Cardiac fibroblast (primary cell): ENCODE measurements at regions not wholly inside any gene's neighbourhood (a gene's known extent, or its start where the extent isn't known, plus 50 kb on each side); places are given as distances from the start of the nearest gene placed in this dataset.
A peak's percentile ranks its signal among the peaks of the same experiment; 100 is the strongest.

Source experiments
- DNase-seq, 2 donors: peaks; one replicate each; pipeline versions ENCODE4 v3.0.0 to v3.0.0-alpha.2; 2010; ENCODE audit warnings: low read depth in 2 of 2
- H3K4me3 ChIP-seq, 2 donors: replicated peaks in 1 of 2; 1 replicate in 1 of 2; 2 replicates in 1 of 2; pipeline ENCODE4 v1.5.1; 2011; ENCODE audit warnings: low read depth in 2 of 2, low read length in 2 of 2, mild to moderate bottlenecking in 2 of 2, moderate library complexity in 1 of 2
- TF ChIP-seq, protein P1 (sequence below): IDR thresholded peaks from one replicate; pipeline ENCODE4 v1.5.1; 2011; ENCODE audit warnings: low read depth, mild to moderate bottlenecking, low read length, inconsistent platforms

DNA sequence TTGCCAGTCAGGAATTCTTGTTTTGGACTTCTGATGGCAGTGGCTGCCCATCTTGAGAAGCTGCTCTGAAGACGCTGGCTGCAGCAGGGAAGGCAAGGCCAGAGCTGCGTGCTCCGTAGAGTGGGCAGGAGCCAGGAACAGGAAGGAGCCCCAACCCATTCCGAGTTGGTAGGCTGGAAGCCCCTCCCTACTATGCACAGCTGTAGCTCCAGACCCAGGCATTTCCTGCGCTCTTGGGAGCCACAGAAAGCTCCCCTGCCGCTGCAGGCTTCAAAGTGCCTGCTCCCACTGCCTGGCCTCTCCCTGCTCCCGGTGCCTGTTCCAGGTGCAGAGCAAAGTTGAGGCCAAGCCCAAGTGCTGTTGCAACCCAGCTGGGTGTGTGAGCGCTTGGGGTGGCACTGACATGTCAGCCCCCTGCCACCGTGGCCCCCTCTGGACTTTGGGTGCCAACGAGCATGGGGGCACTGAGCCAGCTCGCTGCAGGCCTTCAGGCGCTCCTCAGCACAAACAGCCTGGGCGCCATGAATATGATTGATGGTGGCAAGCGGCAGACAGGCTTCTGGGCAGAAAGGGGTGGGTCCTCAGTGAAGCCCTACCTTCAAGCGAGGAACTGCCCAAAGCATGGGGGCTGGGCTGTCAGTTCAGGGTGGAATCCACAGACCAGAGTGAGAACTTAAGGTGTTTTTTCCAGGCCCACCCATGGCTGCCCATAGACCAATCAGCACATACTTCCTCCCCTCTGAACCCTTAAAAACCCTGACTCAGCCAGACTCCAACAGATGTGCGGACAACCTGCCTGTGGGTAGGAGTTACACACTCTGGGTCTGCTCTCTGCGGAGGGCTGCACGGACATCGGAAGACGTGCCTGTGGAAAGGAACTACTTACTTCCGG lies 677.2 kb upstream of the INTU start:
- no peak for DNase-seq
- no peak overlapping the region for H3K4me3 ChIP-seq
- TF ChIP-seq, protein P1, sequence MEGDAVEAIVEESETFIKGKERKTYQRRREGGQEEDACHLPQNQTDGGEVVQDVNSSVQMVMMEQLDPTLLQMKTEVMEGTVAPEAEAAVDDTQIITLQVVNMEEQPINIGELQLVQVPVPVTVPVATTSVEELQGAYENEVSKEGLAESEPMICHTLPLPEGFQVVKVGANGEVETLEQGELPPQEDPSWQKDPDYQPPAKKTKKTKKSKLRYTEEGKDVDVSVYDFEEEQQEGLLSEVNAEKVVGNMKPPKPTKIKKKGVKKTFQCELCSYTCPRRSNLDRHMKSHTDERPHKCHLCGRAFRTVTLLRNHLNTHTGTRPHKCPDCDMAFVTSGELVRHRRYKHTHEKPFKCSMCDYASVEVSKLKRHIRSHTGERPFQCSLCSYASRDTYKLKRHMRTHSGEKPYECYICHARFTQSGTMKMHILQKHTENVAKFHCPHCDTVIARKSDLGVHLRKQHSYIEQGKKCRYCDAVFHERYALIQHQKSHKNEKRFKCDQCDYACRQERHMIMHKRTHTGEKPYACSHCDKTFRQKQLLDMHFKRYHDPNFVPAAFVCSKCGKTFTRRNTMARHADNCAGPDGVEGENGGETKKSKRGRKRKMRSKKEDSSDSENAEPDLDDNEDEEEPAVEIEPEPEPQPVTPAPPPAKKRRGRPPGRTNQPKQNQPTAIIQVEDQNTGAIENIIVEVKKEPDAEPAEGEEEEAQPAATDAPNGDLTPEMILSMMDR, result no peak

DNA sequence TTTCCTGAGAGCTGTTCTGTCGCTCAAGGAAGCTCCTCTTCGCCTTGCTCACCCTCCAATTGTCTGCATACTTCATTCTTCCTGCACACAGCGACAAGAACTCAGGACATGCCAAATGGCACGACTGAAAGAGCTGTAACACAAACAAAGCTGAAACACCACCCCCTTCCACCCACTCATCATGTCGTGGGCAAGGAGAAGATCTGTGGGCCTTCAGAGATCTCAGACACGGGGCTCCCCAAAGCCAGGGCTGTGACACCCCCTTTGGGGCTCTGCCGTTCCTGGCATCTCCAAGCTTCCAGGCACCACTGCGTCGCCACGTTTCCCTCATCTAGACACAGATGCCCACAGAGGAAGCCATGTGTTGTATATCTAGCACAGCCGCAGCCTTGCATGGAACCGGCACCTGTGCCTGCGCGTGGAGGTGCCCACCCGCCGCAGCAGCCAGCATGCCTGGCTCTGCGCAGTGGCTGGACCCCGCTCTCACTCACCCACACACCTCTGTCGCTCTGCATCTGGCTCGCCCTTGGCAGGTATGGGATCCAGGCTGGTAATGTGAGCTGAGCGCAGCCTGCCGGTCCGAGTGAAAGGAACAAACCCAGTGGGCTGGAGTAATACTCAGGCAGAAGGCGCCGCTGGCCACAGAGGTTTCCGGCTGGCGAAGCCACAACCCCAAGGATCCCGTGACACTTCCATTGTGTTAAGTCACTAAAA lies 676.4 kb upstream of the INTU start:
- TF ChIP-seq, protein P1, result no peak
- DNase-seq, result no peak
- H3K4me3 ChIP-seq, result no peak overlapping the region

DNA sequence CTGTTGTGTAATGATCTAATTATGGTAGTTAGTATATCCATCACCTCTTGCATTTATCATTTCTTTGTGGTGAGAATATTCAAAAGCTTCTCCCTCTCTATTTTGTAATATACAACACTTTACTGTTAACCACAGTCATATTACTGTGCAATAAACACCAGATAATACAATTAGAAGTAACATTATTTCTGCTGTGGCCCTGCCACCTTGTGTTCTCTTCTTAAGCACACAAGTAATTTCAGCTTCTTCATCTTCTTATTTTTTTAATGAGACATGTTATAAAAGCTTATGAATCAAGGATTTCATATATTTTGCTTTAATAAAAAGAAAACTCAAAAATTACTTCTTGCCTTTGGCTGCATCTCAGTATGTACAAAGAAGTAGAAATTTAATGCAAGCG lies 675.2 kb upstream of the INTU start:
- TF ChIP-seq, protein P1, result peak; percentile 11
- DNase-seq, result peak; percentile 51 to 55
- no peak overlapping the region for H3K4me3 ChIP-seq

DNA sequence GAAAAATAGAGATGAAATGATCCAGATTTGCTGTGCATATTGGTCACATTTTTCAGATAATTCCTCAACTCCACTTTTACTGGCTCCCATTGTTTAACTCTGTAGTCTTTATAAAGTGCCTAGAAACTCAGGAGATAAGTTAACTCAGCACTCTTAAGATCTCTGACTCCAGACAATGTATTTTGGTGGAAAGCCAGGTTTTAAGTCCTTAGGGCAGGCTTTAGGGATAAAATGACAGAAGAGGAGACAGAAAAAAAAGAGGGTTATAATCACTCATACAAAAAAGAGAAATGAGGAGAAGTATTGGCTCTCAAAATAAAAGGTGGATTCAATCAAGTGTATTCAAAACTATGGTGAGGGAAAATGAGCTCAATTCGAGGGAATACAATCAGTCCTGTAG lies 674.8 kb upstream of the INTU start:
- peak in 1 of 2 donors; percentile 26 for DNase-seq
- no peak overlapping the region for H3K4me3 ChIP-seq
- TF ChIP-seq, protein P1, result no peak

DNA sequence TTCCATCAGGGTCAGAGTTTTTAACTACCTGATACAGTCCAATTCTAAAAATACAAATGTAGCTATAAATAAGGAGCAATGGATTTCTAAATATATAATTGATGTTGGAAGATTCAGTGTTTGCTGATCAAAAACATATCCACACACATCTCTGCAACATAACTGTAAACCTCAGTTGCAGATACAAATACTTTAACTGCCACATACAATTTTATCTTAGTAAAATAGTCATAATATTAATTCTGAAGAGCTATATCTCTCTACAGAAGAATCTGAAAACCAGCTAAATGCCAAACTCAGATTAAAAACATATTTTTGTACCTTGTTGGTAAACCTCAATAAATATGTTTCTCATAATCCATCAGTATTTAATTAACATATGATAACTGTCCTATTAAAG lies 674.3 kb upstream of the INTU start:
- H3K4me3 ChIP-seq, result no peak overlapping the region
- TF ChIP-seq, protein P1, result no peak
- no peak for DNase-seq

DNA sequence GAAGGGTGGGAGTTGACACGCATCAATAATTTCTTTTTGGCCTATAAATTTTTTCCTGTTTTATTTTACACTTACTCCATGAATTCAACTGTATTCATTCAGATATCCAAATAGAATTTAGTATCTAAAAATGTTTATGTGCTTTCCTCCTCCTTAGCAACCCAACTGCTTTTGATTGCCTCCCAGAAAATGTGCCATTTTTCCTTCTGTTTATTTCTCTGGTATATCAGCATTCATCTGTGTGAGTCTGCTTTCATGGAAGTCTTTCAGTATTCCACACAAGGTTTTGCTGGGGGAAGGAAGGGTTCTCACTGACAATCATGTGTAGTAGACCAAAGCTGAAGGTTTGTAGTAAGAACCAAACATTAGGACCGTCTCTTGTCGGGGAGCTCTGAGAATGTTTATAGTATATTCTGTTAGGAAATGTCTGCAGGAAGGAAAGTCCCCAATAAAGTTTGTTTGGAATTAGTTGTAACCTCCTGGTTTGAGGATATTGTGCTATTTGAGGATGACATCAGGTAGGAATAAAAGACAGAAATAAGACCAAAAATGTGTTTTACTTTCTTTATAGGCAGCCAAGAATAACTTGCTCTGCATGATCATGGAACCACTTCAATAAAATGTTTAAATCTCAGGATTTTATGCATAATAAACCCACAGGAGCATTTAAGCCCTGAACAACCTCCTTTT lies 673.6 kb upstream of the INTU start:
- TF ChIP-seq, protein P1, result no peak
- DNase-seq, result no peak

More for the DNA sequence above, 673.6 kb upstream of the INTU start:
- H3K4me3 ChIP-seq, result no peak overlapping the region
